Stimulated activated CD8-positive, alpha-beta memory T cell treated with anti-CD3 and anti-CD28 coated beads, Interleukin-12 subunit alpha, Interleukin-12 subunit beta, amount 100 ng/mL, for 4 hours (primary cell): ENCODE measurements at regions not wholly inside any gene's neighbourhood (a gene's known extent, or its start where the extent isn't known, plus 50 kb on each side); places are given as distances from the start of the nearest gene placed in this dataset.
A peak's percentile ranks its signal among the peaks of the same experiment; 100 is the strongest.

Experiments
- DNase-seq: peaks from one replicate; pipeline ENCODE4 v3.0.0-alpha.2; 2020; ENCODE audit warnings: low read depth

DNA sequence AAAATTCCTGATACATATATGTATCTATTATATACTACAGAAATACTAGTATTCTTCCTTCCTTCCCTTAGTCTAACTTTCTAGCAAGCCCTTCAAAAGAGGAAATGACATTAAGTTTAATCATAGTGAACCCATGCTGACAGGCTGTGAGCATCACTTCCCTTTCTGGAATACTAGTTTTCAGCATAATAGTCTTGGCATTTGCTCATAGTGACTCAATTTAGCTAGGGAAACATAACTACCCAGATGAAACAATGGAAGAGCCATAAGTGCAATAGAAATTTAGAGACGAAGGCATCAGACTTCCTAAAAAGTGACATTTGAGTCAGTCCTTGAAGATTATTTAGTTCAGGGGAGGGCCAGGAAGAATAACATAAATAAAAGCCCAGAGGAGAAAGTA, 184.5 kb upstream of the CRY1 start:
- DNase-seq = no peak

DNA sequence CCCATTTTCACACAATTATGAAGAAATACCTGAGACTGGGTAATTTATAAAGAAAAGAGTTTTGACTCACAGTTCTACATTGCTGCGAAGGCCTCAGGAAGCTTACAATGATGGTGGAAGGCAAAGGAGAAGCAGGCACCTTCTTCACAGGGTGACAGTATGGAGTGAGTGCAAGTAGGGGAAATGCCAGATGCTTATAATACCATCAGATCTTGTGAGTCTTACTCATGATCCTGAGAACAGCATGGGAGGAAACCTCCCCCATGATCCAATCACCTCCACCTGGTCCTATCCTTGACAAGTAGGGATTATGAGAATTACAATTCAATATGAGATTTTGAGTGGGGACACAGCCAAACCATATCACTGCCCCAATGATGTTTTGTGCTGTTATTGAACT, 189.3 kb upstream of the CRY1 start:
- DNase-seq = no peak

DNA sequence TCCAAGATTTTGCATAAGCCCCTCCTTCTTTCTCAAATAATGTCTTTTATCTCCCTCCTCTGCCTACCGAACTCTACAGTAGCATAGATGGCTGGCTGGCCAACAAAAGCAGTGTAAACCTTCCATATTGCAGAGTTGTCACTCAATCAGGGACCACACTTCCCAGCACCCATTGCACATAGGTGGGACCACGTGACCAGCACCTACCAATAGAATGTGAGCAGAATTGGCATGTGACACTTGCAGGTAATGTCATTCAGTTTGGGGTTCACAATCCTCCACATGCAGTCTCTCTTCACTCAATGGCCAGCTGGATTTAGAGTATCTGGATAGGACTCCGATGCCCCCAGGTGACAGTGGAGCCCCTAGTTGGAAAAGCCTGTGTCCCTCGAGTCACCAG, 190.3 kb upstream of the CRY1 start:
- no peak for DNase-seq

DNA sequence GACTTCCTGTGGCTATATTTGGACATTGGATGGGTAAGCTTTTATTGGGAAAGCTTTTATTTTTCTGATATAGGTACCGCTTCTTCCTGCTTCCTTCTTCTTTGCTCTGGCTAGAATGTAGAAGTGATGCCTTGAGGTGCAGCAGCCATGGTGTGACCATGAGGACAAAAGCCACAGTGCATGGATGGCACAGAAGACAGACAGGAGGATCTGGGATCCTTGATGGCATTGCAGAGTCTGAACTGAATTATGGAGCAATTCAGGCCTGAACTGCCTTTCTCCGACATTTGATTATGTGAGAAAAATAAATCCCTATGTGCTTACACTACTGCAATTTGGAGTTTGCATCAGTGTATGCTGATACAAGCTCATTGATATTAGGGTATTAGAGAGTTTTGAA, 191.3 kb upstream of the CRY1 start:
- DNase-seq = no peak

DNA sequence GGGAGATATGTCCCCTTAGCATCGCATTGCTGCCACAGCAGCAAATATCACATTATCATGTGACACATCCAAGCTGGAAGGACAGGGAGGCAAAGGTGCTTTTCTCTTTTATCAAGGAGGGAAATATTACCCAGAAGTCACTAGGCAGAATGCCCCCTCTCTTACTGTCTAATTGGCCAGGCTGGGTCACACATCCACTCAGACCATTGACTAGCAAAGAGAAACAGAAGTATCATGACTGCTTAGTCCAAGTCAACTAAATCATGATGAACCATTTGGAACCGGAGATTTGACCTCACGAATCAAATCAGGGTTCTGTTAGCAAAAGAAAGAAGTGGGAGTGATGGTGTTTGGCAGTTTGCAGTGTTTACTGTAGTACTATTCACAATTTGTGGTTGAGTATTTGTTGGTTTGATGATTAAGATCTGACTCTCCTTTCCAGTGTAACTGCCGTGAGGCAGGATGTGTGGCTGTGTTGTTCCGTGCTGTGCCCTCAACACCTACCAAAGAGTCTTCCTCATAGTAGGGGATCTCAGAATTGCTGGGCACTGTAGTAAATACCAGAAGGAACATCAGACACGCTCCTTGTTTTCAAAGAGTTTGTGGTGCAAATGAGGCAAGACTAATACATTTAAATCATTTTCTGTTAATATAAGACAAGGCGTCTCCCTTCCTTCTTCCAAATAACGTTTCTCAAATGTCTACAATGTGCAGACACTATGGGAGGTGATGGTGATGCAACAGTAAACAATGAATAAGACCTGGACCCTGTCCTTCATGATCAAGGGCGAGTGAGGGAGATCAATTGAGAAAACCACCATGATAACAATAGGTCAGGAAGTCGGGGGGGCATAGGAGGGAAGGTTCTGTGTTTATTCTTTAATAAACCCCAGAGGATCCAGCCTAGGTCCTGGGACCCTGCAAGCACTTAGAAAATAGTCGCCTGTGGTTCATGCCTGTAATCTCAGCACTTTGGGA, 194.4 kb upstream of the CRY1 start:
- no peak for DNase-seq

DNA sequence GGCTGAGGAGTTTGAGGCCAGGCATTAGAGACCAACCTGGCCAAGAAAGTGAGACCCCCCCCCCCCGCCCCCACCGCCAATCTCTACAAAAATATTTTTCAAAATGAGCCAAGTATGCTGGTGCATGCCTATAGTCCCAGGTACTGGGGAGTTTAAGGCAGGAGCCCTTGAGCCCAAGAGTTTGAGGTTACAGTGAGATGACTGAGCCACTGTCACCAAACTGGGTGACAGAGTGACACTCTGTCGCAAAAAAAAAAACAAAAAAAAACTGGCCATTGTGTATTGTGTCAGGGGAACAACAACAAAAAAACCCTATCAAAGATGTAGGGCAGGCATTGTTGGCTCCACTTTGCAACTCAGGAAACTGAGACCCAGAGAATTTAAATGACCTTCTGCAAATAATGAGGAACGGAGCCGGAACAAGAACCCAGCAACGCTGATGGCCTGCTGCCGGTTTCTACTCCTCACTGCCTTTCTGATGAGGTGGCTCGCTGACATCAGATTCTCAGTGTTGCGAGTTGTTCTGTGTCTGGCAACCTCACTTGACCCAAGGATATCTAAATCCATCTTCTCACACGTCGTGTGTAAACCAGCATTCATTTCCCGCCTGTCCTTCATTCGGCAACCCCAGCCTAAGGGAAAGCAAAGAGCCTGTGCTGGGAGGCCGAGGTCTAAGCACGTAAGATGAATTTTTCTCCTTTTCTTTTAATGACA, 195.2 kb upstream of the CRY1 start:
- DNase-seq = no peak

DNA sequence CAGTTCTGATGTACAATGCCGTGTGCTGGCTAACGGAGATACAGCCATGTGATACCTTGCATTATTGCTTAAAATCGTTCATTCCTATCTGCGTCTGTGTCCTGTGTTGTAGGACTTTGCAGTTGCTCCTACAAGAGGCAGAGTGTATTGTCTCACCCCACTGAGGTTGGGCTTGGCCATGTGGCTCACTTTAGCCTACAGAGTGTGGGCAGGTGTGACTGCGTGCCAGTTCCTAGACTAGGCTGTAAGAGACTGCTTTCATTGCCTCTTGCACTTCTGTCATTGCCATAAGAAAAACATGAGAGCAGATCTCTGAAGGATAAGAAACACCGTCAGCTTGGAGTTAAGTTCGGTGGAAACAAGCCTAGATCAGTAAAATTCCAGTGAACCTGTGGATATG, 197.7 kb upstream of the CRY1 start:
- no peak for DNase-seq

DNA sequence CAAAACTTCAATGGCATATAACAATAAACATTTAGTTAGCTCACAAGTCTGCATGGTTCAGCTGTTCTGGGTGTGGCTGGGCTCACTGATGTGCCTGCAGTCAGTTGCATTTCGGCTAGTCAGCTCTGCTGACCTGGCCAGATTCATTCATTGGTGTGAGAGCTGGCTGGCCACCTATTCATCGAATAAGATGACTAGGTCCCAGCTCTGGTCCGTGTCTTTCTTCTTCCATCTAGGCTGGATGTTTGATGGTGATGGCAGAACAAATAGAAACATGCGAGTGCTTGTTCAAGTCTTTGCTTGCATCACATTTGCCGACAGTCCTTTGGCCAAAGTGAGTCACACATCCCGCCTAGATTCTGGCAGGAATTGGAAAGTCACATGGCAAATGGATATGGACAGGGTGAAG, 203.3 kb upstream of the CRY1 start:
- no peak for DNase-seq

DNA sequence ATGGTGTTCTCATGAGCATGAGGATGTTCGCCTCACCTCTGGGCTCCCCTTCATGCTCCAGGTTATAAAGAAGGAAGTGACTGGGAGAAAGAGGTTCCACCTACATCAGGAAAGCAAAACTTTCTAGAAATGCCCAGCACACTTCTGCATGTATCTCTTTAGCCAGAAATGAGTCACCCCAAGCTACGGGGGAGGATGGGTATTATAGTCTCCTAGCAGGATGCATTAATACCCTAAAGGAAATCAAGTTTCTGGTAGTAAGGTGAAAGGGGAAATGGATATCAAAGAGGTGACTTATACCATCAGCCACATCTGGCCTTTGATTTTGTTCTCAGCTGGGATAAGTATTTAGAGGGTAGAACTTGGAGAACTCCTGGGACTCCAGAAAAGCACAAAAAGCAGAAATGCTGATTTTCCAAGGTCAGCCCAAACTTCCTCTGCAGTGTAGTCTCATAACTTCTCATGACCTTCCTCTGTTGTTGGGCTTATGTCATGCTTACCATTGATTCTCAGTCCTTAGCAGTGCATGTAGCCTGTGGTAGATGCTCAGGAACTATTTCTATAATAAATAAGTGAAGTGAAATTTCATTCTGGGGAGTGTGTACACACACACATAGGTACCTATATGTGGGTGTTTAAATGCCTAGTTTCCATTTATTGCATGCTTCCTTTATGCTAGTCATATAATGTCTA, 209.4 kb upstream of the CRY1 start:
- no peak for DNase-seq

DNA sequence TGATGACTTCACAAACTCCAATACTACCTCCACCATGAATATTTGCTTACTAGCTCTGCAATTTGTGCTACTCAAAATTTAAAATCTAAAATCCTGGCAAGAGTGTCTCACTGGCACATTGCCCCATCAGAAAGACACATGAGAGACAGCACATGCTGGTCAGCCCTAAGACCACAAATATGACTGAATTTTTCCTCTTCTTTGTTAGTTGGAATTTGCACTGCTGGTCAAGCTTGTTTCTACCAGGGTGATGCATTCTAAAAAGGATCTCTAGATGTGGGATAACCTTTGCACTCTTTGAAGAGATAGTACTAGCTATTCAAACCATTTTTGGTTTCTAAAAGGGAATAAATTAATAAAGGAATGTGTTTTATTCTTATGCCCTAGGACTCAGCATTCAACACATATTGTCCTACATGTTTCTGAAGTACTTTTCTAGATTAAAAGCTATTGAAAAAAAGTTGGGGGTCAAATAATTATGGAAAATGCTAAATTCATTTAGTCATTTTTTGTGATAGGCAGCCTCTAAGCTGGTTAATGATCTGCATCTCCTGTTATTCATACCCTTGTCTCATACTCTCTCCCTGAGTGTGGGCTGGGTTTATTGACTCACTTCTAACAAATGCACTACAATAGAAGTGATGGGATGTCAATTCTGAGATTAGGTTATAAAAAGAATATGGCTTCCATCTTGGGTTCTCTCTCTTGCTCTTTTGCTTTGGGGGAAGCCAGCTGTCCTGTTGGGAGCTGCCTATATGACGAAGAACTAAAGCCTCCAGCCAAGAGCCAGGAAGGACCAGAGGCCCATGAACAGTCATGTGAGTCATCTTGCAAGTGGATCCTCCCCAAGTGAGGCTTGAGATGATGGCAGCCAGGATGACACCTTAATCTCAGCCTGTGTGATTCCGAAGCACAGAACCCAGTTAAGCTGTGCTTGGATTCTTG, 211.5 kb upstream of the CRY1 start:
- no peak for DNase-seq

DNA sequence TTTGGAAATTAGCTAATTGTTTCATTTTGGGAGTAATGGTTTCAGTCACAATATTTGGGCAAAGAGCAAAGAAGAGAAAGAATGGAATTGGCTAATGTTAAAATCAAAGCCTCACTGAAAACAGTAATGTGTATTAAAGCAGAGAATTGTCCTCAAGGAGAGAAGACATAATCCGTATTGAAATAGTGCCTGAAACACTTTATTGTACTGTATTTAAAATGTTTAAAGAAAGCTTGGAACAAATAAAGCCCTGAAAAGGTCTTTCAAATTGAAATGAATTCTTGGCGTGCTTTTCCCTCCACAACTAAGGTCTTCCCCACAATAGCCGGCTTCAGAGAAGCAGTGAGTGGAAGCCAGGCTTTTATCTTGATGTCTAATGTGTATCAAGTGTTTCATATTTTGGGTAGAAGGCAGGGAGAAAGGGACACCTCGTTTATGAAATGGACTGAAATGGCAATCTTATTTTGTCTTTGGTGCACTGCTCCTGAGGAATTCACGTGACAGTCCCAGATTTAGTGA, 212.9 kb upstream of the CRY1 start:
- DNase-seq = no peak

DNA sequence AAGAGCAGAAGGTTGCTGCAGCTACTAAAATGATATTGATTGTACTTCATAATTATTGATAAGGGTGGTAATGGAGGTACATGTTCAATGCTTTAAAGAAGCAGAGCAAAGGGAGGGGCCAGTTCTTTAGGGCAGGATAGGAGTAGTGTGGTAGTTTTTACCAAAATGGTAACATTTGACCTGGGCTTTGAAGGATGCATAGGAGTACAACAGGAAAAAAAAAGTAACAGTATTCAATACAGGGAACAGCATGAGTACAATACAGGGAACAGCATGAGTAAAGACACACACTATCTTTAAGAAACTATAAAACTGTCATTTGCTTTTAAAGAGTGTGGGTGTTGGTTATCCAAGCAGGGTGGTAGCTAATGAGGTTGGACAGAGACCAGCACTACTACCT, 215.0 kb upstream of the CRY1 start:
- DNase-seq = no peak

DNA sequence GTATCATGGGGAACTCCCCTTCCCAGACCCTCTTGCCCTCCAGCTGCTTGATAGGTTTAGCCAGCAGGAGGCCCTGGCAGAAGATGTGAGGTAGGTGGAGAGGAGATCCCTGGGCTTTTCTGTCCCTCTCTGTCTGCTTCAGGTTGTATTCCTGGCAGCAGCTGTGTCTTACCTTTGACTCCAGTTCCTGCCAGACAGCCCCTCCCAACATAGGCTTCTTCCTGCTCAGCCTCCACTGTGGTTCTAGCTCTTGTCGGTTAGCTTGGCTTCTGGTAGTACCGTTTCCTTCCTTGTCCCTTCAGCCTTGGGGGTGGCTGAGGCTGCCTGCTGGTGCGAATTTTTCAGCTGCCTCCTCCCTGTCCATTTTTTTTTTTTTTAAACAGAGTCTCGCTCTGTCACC, 215.7 kb upstream of the CRY1 start:
- DNase-seq = no peak

DNA sequence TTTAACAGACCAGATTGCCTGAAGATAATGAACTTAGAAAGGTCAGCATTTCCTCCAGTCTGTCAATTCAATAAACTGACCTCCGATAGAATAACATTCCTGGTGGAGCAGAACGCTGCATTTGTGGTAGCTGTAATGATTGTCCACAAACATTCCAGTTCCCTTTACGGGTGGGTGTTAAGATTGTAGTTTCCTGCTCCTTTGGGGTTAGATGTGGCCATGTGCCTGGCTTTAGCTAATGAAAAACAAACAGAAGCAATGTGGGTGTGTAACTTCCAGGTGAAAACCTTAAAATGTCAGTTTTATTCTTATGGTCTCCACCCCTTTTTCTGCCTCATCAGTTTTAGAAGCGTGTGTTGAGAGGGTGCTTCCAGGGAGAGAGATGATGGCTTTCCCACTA, 217.3 kb upstream of the CRY1 start:
- DNase-seq = no peak

DNA sequence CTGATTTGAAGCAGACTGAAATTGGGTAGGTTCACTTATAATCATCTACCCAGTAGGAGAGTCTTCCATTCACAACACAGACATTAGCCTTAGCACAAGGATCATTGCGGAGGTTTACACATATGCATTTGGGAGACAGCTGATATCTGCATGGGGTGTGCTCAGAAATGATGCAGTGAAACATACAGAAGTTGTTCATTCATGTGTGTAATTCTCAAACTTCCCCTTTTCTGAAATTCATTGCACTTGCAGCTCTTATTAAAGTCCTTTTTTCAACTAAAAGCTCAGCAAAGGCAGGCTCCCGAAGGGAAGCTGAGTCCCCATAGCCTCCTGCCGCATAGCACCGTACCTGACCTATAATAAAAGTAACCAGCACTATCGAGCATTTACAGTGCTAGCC, 218.3 kb upstream of the CRY1 start:
- no peak for DNase-seq

DNA sequence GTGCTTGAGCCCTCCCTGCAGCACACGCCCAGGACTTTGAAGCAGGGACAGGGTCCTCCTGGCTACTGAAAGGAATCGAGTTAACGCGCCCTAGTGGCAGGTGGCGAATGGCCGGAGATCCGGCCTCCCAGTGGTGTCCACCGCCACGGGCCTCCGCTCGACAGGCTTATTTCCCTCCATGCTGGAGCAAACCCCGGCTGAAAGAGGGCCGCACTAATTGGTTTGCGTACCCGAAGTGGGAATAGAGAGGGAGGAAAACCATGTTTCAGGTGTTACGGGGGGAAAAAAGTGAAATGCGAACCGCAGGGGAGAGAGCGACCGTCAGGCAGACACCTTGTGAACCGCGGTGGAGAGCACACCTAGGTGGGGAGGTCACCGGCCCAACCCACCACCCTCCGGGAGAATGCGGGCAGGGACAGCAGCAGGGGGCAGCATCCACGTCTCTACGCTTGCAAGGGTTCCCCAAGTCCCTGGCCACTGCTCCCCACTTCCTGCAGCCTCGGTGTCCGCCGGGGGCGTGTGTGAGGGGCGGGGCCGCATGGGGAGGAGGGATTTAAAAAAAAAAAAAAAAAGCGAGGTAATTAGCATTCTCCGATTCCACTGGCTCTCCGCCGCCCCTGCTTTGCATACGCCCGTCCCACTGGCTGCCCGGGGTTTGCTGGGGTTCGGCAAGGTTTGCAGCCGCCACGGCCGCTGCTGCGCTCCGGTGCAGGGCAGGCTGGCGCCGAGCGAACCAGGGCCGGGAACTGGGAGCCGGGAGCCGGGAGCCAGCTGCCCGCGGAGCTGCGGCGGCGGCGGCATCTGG, 224.6 kb upstream of the CRY1 start:
- DNase-seq = peak; percentile 69

DNA sequence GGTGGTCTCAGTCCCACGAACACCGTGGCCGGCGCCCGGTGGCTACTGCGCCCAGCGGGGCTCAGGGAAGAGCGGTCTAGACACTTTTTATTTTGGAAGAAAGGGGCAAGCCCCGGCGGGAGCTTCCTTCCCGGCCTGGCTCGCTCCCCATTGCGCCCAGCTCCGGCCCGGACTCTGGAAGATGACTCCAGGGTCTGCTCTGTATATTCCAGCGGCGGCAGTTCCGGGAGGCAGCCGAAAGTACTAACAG, 225.1 kb upstream of the CRY1 start:
- no peak for DNase-seq

DNA sequence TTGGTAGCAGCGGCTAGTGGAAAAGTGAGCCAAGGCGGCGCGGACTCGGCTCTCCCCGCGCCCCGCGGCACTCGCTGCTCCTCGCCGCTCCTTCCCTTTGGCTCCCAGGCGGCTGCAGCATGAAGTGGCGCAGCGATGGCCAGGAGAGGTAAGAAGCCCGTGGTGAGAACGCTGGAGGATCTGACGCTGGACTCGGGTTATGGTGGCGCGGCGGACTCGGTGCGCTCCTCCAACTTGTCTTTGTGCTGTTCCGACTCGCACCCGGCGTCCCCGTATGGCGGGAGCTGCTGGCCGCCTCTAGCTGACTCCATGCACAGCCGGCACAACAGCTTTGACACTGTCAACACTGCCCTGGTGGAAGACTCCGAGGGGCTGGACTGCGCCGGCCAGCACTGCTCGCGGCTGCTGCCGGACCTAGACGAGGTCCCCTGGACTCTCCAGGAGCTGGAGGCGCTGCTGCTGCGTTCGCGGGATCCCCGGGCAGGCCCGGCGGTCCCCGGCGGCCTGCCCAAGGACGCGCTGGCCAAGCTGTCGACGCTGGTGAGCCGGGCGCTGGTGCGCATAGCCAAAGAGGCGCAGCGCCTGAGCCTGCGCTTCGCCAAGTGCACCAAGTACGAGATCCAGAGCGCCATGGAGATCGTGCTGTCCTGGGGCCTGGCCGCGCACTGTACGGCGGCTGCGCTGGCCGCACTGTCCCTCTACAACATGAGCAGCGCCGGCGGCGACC, 225.6 kb upstream of the CRY1 start:
- DNase-seq = no peak

DNA sequence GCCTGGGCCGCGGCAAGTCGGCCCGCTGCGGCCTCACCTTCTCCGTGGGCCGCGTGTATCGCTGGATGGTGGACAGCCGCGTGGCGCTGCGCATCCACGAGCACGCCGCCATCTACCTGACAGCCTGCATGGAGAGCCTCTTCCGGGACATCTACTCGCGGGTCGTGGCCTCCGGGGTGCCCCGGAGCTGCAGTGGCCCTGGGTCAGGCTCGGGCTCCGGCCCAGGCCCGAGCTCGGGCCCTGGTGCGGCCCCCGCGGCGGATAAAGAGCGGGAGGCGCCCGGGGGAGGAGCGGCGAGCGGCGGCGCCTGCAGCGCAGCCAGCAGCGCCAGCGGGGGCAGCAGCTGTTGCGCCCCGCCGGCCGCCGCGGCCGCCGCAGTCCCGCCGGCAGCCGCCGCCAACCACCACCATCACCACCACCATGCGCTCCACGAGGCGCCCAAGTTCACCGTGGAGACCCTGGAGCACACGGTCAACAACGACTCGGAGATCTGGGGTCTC, 226.2 kb upstream of the CRY1 start:
- no peak for DNase-seq
